Spleen (tissue), 11 donors: ENCODE measurements at regions not wholly inside any gene's neighbourhood (a gene's known extent, or its start where the extent isn't known, plus 50 kb on each side); places are given as distances from the start of the nearest gene placed in this dataset.

Experiments used
- DNase-seq: peaks from one replicate; pipeline ENCODE4 v3.0.0-alpha.2; 2020
- H3K27ac ChIP-seq, 8 donors: fragments of 200-600 bp; sonication (generic) in 7 of 8; 1 replicate in 4 of 8; 2 replicates in 4 of 8; pipeline versions ENCODE4 v1.5.0 to v1.8.0; 2016 to 2021; ENCODE audit warnings: inconsistent platforms in 4 of 8, mild to moderate bottlenecking in 4 of 8, moderate library complexity in 1 of 8
- H3K27me3 ChIP-seq, 7 donors: fragments of 200-600 bp; sonication (generic) in 6 of 7; replicated peaks in 1 of 7; 1 replicate in 4 of 7; 2 replicates in 3 of 7; pipeline versions ENCODE4 v1.5.0 to v1.8.0; 2016 to 2021; ENCODE audit warnings: inconsistent platforms in 3 of 7, mild to moderate bottlenecking in 1 of 7
- H3K36me3 ChIP-seq, 6 donors: fragments of 200-600 bp; sonication (generic) in 5 of 6; 1 replicate in 4 of 6; 2 replicates in 2 of 6; pipeline versions ENCODE4 v1.5.0 to v1.8.0; 2016 to 2021; ENCODE audit warnings: inconsistent platforms in 2 of 6
- H3K4me1 ChIP-seq, 6 donors: fragments of 200-600 bp; sonication (generic) in 5 of 6; 1 replicate in 3 of 6; 2 replicates in 3 of 6; pipeline versions ENCODE4 v1.5.0 to v1.8.0; 2016 to 2021; ENCODE audit warnings: inconsistent platforms in 3 of 6
- H3K4me3 ChIP-seq, 8 donors: fragments of 200-600 bp; sonication (generic) in 7 of 8; 1 replicate in 4 of 8; 2 replicates in 4 of 8; pipeline versions ENCODE4 v1.5.0 to v1.8.0; 2016 to 2021; ENCODE audit warnings: inconsistent platforms in 4 of 8, mild to moderate bottlenecking in 4 of 8, moderate library complexity in 2 of 8
- H3K9me3 ChIP-seq, 8 donors: fragments of 200-600 bp; sonication (generic) in 7 of 8; 1 replicate in 4 of 8; 2 replicates in 4 of 8; pipeline versions ENCODE4 v1.5.0 to v1.8.0; 2016 to 2021; ENCODE audit warnings: inconsistent platforms in 4 of 8
- POLR2A ChIP-seq, 3 donors: fragments of 450-650 bp; IDR thresholded peaks; one replicate each; pipeline ENCODE4 v1.5.1; 2017; ENCODE audit warnings: antibody characterized with exemption in 3 of 3, mild to moderate bottlenecking in 1 of 3
- POLR2AphosphoS5 ChIP-seq, 3 donors: sonication (generic); formaldehyde crosslinking; IDR thresholded peaks; one replicate each; pipeline ENCODE4 v1.5.1; 2017; ENCODE audit warnings: antibody characterized with exemption in 3 of 3
- WGBS, 5 donors: extraction: QIAGEN DNeasy Blood & Tissue Kit in 3 of 5; methylation state at CpG; one replicate each; pipeline versions ENCODE4 v1.1.5 to v1.1.7; 2013 to 2018; 5-methylcytosine and 5-hydroxymethylcytosine counted together
- intact Hi-C: fragments of 100-400 bp; cut with DNase I; formaldehyde crosslinking; loops from one replicate; pipeline ENCODE4 v1.15.0; 2023; ENCODE audit warnings: low total_unique reads
- TF ChIP-seq, protein P1 (sequence below), 11 experiments: fragments of 200-600 bp in 7 of 11; fragments of 450-650 bp in 4 of 11; sonication (generic) in 4 of 11; IDR thresholded peaks in 8 of 11; conservative IDR thresholded peaks in 3 of 11; 1 replicate in 7 of 11; 2 replicates in 4 of 11; pipeline versions ENCODE4 v1.4.0 to v1.8.0; 2016 to 2021; ENCODE audit warnings: antibody characterized with exemption in 11 of 11, inconsistent platforms in 4 of 11, mild to moderate bottlenecking in 1 of 11
- donor health status: healthy with polysubstance abuse.
- donor health status: DM: no; HTN: no; CAD: no; lungs with moderate emphysema.
- donor health status: DM: no; HTN: no; CAD: no.
- donor health status: Bipolar disorder and iron deficiency.
- donor health status: healthy.
- donor health status: DM: no; HTN: no; CAD: no.
- donor health status: DM: yes; HTN: yes; CAD: no.

DNA sequence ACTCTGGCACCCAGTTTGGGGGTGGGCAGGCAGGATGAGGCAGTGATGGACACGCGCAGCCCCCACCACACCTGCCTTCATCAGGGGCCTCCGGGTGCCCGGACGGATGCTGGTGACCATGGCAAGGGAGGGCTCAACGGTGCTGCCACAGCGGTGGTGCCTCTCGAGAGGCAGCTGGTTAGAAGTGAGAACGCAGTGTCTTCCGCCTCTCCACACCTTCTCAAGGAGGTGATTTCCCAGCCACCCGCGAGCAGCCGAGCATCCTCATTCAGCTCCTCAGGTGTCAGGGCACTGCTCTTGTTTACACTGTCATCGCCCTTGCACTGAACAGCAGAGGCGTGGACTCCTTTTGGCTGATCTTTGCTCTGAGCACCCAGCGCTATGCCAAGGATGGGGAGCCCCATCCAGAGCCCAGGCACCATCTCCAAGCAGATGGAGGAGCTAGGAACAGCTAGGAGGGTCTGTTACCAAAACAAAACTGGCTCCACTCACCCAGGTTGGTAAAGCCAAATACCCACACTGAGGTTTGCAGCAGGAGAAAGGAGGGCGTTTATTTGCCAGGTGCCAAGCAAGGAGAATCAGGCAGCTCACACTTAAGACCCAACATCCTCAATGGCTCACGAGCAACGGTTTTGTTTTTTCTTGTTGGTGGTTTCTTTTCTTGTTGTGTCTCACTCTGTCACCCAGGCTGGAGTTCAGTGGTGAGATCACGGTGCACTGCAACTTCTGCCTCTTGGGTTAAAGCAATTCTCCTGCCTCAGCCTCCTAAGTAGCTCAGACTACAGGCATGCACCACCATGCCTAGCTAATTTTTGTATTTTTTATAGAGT, 174.3 kb upstream of the TNRC6C start:
- Histone ChIP-seq H3K9me3 (no peaks in the 10 kb centered on the region), H3K4me1 (peaks cover 0 to 26% (median 17%) of the 10 kb centered on the region in 6 donors), H3K36me3 (no peaks in the 10 kb centered on the region), H3K27ac (peak overlapping the region in 6 of 8 donors; percentile 14 to 84 (median 60)), H3K27me3 (peaks cover 0 to 53% (median 0%) of the 10 kb centered on the region in 7 donors), H3K4me3 (peak overlapping the region in 1 of 8 donors; percentile 28)
- TF ChIP-seq POLR2AphosphoS5 (IDR thresholded peaks at IDR 0.05), result peak; percentile 24 to 39 (median 36)
- TF ChIP-seq POLR2A (IDR thresholded peaks at IDR 0.05), result no peak
- 63 to 79% (median 71%) methylated on average over 11 to 20 of the region's 20 CpGs for WGBS, 5 donors
- DNase-seq, result peak; percentile 86
- intact Hi-C loops, result no loop called here

GRCh38 chr17:77785312-77785905, 173.1 kb upstream of the TNRC6C start:
- intact Hi-C loops, result no loop called here
- Histone ChIP-seq H3K4me3 (no peak overlapping the region), H3K27me3 (peaks cover 0 to 48% (median 5%) of the 10 kb centered on the region in 7 donors), H3K27ac (peak overlapping the region in 2 of 8 donors; percentile 60 to 84), H3K4me1 (peaks cover 0 to 14% (median 11%) of the 10 kb centered on the region in 6 donors), H3K36me3 (no peaks in the 10 kb centered on the region), H3K9me3 (no peaks in the 10 kb centered on the region)
- no peak for DNase-seq
- TF ChIP-seq, protein P1, sequence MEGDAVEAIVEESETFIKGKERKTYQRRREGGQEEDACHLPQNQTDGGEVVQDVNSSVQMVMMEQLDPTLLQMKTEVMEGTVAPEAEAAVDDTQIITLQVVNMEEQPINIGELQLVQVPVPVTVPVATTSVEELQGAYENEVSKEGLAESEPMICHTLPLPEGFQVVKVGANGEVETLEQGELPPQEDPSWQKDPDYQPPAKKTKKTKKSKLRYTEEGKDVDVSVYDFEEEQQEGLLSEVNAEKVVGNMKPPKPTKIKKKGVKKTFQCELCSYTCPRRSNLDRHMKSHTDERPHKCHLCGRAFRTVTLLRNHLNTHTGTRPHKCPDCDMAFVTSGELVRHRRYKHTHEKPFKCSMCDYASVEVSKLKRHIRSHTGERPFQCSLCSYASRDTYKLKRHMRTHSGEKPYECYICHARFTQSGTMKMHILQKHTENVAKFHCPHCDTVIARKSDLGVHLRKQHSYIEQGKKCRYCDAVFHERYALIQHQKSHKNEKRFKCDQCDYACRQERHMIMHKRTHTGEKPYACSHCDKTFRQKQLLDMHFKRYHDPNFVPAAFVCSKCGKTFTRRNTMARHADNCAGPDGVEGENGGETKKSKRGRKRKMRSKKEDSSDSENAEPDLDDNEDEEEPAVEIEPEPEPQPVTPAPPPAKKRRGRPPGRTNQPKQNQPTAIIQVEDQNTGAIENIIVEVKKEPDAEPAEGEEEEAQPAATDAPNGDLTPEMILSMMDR (IDR thresholded peaks at IDR 0.05 in 8 of 11, conservative IDR thresholded peaks at IDR 0.05 in 3 of 11), result no peak
- no peak for TF ChIP-seq POLR2A (IDR thresholded peaks at IDR 0.05)
- TF ChIP-seq POLR2AphosphoS5 (IDR thresholded peaks at IDR 0.05), result no peak
- WGBS, 5 donors, result 81 to 89% (median 85%) methylated on average over 13 to 15 of the region's 15 CpGs

DNA sequence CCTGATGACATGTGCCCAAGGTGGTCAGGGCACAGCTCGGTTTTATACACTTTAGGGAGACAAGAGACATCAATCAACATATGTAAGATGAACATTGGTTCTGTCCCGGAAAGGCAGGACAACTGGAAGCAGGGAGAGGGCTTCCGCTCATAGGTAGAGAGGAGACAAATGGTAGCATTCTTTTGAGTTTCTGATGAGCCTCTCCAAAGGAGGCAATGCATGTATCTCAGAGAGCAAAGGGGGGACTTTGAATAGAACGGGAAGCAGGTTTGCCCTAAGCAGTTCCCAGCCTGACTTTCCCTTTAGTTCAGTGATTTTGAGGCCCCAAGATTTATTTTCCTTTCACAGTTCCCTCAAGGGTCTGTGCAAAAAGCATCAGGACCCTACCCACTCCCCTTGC, 172.4 kb upstream of the TNRC6C start:
- DNase-seq, result no peak

DNA sequence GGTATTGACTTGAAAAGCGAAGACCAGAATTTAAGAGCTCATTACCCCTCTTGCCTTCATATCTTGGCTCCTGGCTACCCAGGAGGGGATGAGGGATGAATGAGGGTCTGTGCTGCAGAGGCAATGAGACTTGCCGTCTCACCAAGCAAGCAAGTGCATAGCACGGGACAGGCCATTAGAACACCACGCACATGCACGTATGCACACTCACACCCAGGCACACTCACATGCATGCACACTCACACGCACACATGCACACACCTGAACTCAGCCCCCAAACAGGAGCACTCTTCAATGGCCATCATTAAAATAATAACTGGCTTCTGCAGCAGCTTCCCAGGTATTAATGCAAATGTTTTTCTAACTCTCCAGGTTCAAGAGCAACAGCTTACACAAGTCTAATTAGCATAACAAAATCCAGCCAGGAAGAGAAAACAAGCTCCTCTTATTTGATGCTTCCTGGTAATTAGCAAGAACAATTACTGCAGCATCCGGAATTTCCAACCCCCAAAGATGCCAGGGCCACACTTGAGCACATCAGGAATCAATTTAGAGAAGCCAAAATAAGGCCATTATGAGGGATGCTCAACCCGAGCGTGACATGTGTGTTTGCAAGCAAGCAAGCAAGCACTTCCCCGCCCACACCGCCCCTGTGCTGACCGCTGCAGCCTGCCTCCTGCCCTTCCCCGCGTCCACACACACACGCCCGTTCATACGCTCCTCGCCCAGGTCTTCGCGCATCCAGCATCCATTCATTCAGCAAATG, 171.6 kb upstream of the TNRC6C start:
- TF ChIP-seq POLR2AphosphoS5 (IDR thresholded peaks at IDR 0.05), result no peak
- TF ChIP-seq, protein P1 (IDR thresholded peaks at IDR 0.05 in 8 of 11, conservative IDR thresholded peaks at IDR 0.05 in 3 of 11), result no peak
- TF ChIP-seq POLR2A (IDR thresholded peaks at IDR 0.05), result no peak
- H3K36me3 ChIP-seq, result no peaks in the 10 kb centered on the region
- H3K27me3 ChIP-seq, result peaks cover 0 to 51% (median 5%) of the 10 kb centered on the region in 7 donors
- WGBS, 5 donors, result 73 to 86% (median 81%) methylated on average over 20 of the region's 20 CpGs
- no peak for DNase-seq
- intact Hi-C loops, result no loop called here
- H3K4me1 ChIP-seq, result peaks cover 0 to 14% (median 9%) of the 10 kb centered on the region in 6 donors
- no peak overlapping the region for H3K4me3 ChIP-seq
- H3K9me3 ChIP-seq, result no peaks in the 10 kb centered on the region
- no peak overlapping the region for H3K27ac ChIP-seq

More for the DNA sequence above, 172.4 kb upstream of the TNRC6C start:
- H3K9me3 ChIP-seq, result no peaks in the 10 kb centered on the region
- no peak overlapping the region for H3K27ac ChIP-seq
- no peaks in the 10 kb centered on the region for H3K36me3 ChIP-seq
- peaks cover 0 to 14% (median 9%) of the 10 kb centered on the region in 6 donors for H3K4me1 ChIP-seq
- intact Hi-C loops, result no loop called here
- WGBS, 5 donors, result 65 to 80% (median 70%) methylated on average over 4 of the region's 4 CpGs
- TF ChIP-seq POLR2A (IDR thresholded peaks at IDR 0.05) (no peak), POLR2AphosphoS5 (IDR thresholded peaks at IDR 0.05) (no peak)
- TF ChIP-seq, protein P1 (IDR thresholded peaks at IDR 0.05 in 8 of 11, conservative IDR thresholded peaks at IDR 0.05 in 3 of 11), result no peak
- no peak overlapping the region for H3K4me3 ChIP-seq
- peaks cover 0 to 48% (median 5%) of the 10 kb centered on the region in 7 donors for H3K27me3 ChIP-seq
